KMS-11 (cell line): ENCODE measurements at regions not wholly inside any gene's neighbourhood (a gene's known extent, or its start where the extent isn't known, plus 50 kb on each side); places are given as distances from the start of the nearest gene placed in this dataset.

ENCODE experiments used
- H2AFZ ChIP-seq: fragments of 200-600 bp; sonication (generic); 2 replicates; pipeline ENCODE4 v1.6.1; 2016; ENCODE audit warnings: antibody characterized with exemption, mixed run types, low read depth
- H3K27ac ChIP-seq: fragments of 200-600 bp; sonication (generic); 2 replicates; pipeline ENCODE4 v1.6.1; 2016; ENCODE audit warnings: mild to moderate bottlenecking, mixed run types
- H3K27me3 ChIP-seq: fragments of 200-600 bp; sonication (generic); 2 replicates; pipeline ENCODE4 v1.6.1; 2017; ENCODE audit warnings: mild to moderate bottlenecking, low read depth, mixed run types, moderate library complexity; ENCODE audit not compliant: insufficient read depth
- H3K36me3 ChIP-seq: fragments of 200-600 bp; sonication (generic); 2 replicates; pipeline ENCODE4 v1.6.1; 2017; ENCODE audit warnings: mild to moderate bottlenecking, mixed run types; ENCODE audit not compliant: insufficient read depth
- H3K4me1 ChIP-seq: fragments of 200-600 bp; sonication (generic); 2 replicates; pipeline ENCODE4 v1.6.1; 2016; ENCODE audit warnings: mild to moderate bottlenecking, low read depth, mixed run types; ENCODE audit not compliant: poor library complexity, severe bottlenecking
- H3K4me2 ChIP-seq: fragments of 200-600 bp; sonication (generic); 2 replicates; pipeline ENCODE4 v1.7.0; 2016; ENCODE audit warnings: mild to moderate bottlenecking, mixed run types
- H3K4me3 ChIP-seq: fragments of 200-600 bp; sonication (generic); IDR thresholded peaks from 2 replicates; pipeline ENCODE4 v1.6.1; 2017; ENCODE audit warnings: low read depth, low read length, mixed read lengths; ENCODE audit not compliant: insufficient read depth
- H3K79me2 ChIP-seq: fragments of 200-600 bp; sonication (generic); 2 replicates; pipeline ENCODE4 v1.6.1; 2016; ENCODE audit warnings: low read depth, mixed run types; ENCODE audit not compliant: insufficient read depth
- H3K9ac ChIP-seq: fragments of 200-600 bp; sonication (generic); 2 replicates; pipeline ENCODE4 v1.6.1; 2016; ENCODE audit warnings: mild to moderate bottlenecking, mixed run types
- H4K20me1 ChIP-seq: fragments of 200-600 bp; sonication (generic); 2 replicates; pipeline ENCODE4 v1.6.1; 2016; ENCODE audit warnings: mild to moderate bottlenecking, mixed run types; ENCODE audit not compliant: insufficient read depth
- CTCF ChIP-seq: fragments of 200-600 bp; sonication (generic); conservative IDR thresholded peaks from 2 replicates; pipeline ENCODE4 v1.6.1; 2017; ENCODE audit warnings: low read depth, mild to moderate bottlenecking, antibody characterized with exemption, low read length, moderate library complexity, mixed read lengths

- no peak for TF ChIP-seq CTCF
- no peaks in the 10 kb centered on the region for H3K27me3 ChIP-seq
- H2AFZ ChIP-seq, result no peak overlapping the region
- H3K27ac ChIP-seq, result no peak overlapping the region
- no peak overlapping the region for H3K4me2 ChIP-seq
- H4K20me1 ChIP-seq, result no peaks in the 10 kb centered on the region
- H3K4me3 ChIP-seq, result no peak overlapping the region
- H3K4me1 ChIP-seq, result no peaks in the 10 kb centered on the region
- H3K79me2 ChIP-seq, result no peaks in the 10 kb centered on the region
- H3K36me3 ChIP-seq, result no peaks in the 10 kb centered on the region
- no peak overlapping the region for H3K9ac ChIP-seq
These were observed 172.3 kb downstream of the UBE2E3 start for GRCh38 chr2:181152701-181153100.

DNA sequence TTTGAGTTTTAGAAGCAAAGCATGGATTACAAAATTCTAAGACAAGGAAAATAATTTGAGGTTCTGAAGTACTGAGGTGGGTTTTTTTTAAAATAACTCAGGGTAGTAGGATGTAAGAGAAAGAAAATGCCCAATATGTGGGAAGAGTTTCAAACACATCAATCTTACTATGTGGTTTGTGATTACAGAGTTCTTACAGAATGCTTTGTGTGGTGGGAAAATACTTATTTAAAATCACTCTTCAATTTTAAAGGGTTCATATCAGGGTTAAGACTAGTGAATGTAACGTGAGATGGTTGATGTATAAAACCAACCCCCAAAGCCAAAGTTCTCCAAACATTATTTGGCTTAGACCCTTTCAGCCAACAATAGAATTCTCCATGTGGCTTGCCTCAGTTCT lies 173.5 kb downstream of the UBE2E3 start:
- no peak overlapping the region for H3K4me2 ChIP-seq
- no peak for TF ChIP-seq CTCF
- H3K27me3 ChIP-seq, result no peaks in the 10 kb centered on the region
- no peak overlapping the region for H2AFZ ChIP-seq
- H3K79me2 ChIP-seq, result no peaks in the 10 kb centered on the region
- no peak overlapping the region for H3K9ac ChIP-seq
- no peak overlapping the region for H3K4me3 ChIP-seq
- H3K36me3 ChIP-seq, result no peaks in the 10 kb centered on the region
- no peaks in the 10 kb centered on the region for H3K4me1 ChIP-seq
- H3K27ac ChIP-seq, result no peak overlapping the region
- no peaks in the 10 kb centered on the region for H4K20me1 ChIP-seq

DNA sequence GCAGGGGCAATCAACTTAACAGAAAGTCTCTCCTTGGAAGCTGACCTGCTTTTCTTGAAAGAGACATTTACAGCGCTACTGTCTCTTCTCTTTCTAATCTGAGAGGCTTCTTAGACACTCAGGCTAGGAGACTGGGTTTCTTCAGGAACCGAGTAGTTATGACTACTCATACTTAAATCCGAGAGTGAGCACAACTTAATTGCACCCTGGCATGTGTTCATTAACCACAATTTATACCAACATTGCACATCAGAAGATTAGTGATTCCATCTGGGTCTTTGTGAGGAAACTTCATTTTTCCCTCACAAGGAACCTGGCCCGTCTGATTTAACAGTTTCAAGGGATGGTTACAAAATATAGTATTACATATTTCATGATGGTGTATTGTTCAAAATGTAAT lies 176.9 kb downstream of the UBE2E3 start:
- no peak overlapping the region for H2AFZ ChIP-seq
- no peaks in the 10 kb centered on the region for H3K79me2 ChIP-seq
- H3K4me3 ChIP-seq, result no peak overlapping the region
- no peak overlapping the region for H3K27ac ChIP-seq
- H3K4me2 ChIP-seq, result no peak overlapping the region
- no peaks in the 10 kb centered on the region for H3K36me3 ChIP-seq
- no peaks in the 10 kb centered on the region for H3K27me3 ChIP-seq
- TF ChIP-seq CTCF, result no peak
- H4K20me1 ChIP-seq, result no peaks in the 10 kb centered on the region
- H3K4me1 ChIP-seq, result no peaks in the 10 kb centered on the region
- no peak overlapping the region for H3K9ac ChIP-seq

DNA sequence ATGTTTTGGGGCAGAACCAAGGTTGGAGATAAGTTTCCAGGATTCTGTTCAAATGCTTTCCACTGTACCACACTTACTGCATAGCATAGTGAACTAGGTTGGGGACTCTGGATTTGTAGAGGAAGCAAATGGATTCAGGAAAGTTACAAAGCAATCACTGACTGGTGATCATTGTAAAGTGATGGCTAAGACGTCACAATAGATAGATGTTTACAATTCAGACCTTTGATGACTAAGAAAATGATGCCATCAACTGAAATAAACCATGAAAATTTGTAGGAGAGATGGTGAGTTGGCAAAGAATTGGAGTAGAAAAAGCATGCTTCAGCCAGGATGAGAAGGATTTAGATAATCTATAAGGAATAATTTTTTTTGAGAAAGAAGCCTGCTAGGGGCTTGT lies 178.0 kb downstream of the UBE2E3 start:
- H3K27me3 ChIP-seq, result no peaks in the 10 kb centered on the region
- no peaks in the 10 kb centered on the region for H3K36me3 ChIP-seq
- no peaks in the 10 kb centered on the region for H3K79me2 ChIP-seq
- no peak overlapping the region for H3K4me2 ChIP-seq
- no peaks in the 10 kb centered on the region for H3K4me1 ChIP-seq
- no peak for TF ChIP-seq CTCF
- H4K20me1 ChIP-seq, result no peaks in the 10 kb centered on the region
- no peak overlapping the region for H3K27ac ChIP-seq
- no peak overlapping the region for H2AFZ ChIP-seq
- H3K9ac ChIP-seq, result no peak overlapping the region
- H3K4me3 ChIP-seq, result no peak overlapping the region

- H3K4me1 ChIP-seq, result no peaks in the 10 kb centered on the region
- no peak overlapping the region for H3K9ac ChIP-seq
- TF ChIP-seq CTCF, result no peak
- no peak overlapping the region for H3K27ac ChIP-seq
- H3K4me3 ChIP-seq, result no peak overlapping the region
- H3K79me2 ChIP-seq, result no peaks in the 10 kb centered on the region
- H4K20me1 ChIP-seq, result no peaks in the 10 kb centered on the region
- no peak overlapping the region for H2AFZ ChIP-seq
- no peak overlapping the region for H3K4me2 ChIP-seq
- H3K27me3 ChIP-seq, result no peaks in the 10 kb centered on the region
- H3K36me3 ChIP-seq, result no peaks in the 10 kb centered on the region
These were observed 181.2 kb downstream of the UBE2E3 start for GRCh38 chr2:181161615-181162014.
